Keratinocyte (primary cell): ENCODE measurements at regions not wholly inside any gene's neighbourhood (a gene's known extent, or its start where the extent isn't known, plus 50 kb on each side); places are given as distances from the start of the nearest gene placed in this dataset.

Experiments used
- DNase-seq: peaks from one replicate; pipeline ENCODE4 v3.0.0-alpha.2; 2011; ENCODE audit warnings: low read depth, missing footprints, low spot score
- FAIRE-seq: peaks from 2 replicates; lab custom pipeline; 2011; peaks lifted over from hg19 to GRCh38; lab: Jason Lieb, UNC
- H2AFZ ChIP-seq: 2 replicates; pipeline ENCODE4 v1.6.0; 2012; ENCODE audit warnings: low read length, control low read depth, inconsistent platforms; ENCODE audit not compliant: control insufficient read depth
- H3K27ac ChIP-seq: 2 replicates; pipeline ENCODE4 v1.5.1; 2011; ENCODE audit warnings: low read length; ENCODE audit not compliant: control insufficient read depth, insufficient read depth
- H3K27me3 ChIP-seq: 3 replicates; pipeline ENCODE4 v1.6.0; 2011; ENCODE audit warnings: low read length; ENCODE audit not compliant: control insufficient read depth, insufficient read depth; ENCODE audit errors: extremely low read depth
- H3K36me3 ChIP-seq, 2 experiments: 2 replicates in 1 of 2; 3 replicates in 1 of 2; pipeline ENCODE4 v1.5.1; 2011; ENCODE audit warnings: low read length in 2 of 2, mild to moderate bottlenecking in 1 of 2; ENCODE audit not compliant: control insufficient read depth in 2 of 2, insufficient read depth in 2 of 2; ENCODE audit errors: extremely low read depth in 1 of 2
- H3K4me1 ChIP-seq: 3 replicates; pipeline ENCODE4 v1.5.1; 2011; ENCODE audit warnings: low read length; ENCODE audit not compliant: control insufficient read depth, insufficient read depth; ENCODE audit errors: extremely low read depth
- H3K4me2 ChIP-seq: 3 replicates; pipeline ENCODE4 v1.6.0; 2011; ENCODE audit warnings: low read depth, low read length; ENCODE audit not compliant: control insufficient read depth, insufficient read depth; ENCODE audit errors: extremely low read depth
- H3K4me3 ChIP-seq, 3 experiments: fragments of 200-600 bp in 1 of 3; sonication (generic) in 1 of 3; 2 replicates in 2 of 3; 3 replicates in 1 of 3; pipeline ENCODE4 v1.5.1; 2011 to 2016; ENCODE audit warnings: low read length in 3 of 3, mild to moderate bottlenecking in 3 of 3, control low read depth in 2 of 3, inconsistent platforms in 1 of 3, low read depth in 1 of 3, mixed read lengths in 1 of 3, mixed run types in 1 of 3, moderate library complexity in 1 of 3; ENCODE audit not compliant: control insufficient read depth in 2 of 3, insufficient read depth in 2 of 3; ENCODE audit errors: extremely low read depth in 1 of 3
- H3K79me2 ChIP-seq: 2 replicates; pipeline ENCODE4 v1.6.0; 2012; ENCODE audit warnings: low read length; ENCODE audit not compliant: control insufficient read depth, insufficient read depth
- H3K9ac ChIP-seq: 3 replicates; pipeline ENCODE4 v1.6.0; 2011; ENCODE audit warnings: low read length; ENCODE audit not compliant: control insufficient read depth, insufficient read depth; ENCODE audit errors: extremely low read depth
- H3K9me1 ChIP-seq: 3 replicates; pipeline ENCODE4 v1.6.0; 2011; ENCODE audit warnings: low read length; ENCODE audit not compliant: control insufficient read depth, insufficient read depth; ENCODE audit errors: extremely low read depth
- H3K9me3 ChIP-seq: 2 replicates; pipeline ENCODE4 v1.5.1; 2012; ENCODE audit warnings: low read depth, low read length; ENCODE audit not compliant: control insufficient read depth
- H4K20me1 ChIP-seq: 3 replicates; pipeline ENCODE4 v1.6.0; 2011; ENCODE audit warnings: low read length; ENCODE audit not compliant: control insufficient read depth, insufficient read depth; ENCODE audit errors: extremely low read depth
- EZH2 ChIP-seq: IDR thresholded peaks from one replicate; pipeline ENCODE4 v1.6.1; 2012; ENCODE audit warnings: inconsistent platforms, mild to moderate bottlenecking, low read length, moderate library complexity
- dilution Hi-C: fragments of 300-500 bp; cut with MboI; formaldehyde crosslinking; loops from one replicate; pipeline ENCODE4 v1.7.0; 2020; ENCODE audit warnings: low sequenced_read_pairs; ENCODE audit not compliant: extremely low pct_ligation_motif_present
- TF ChIP-seq, protein P1 (sequence below), 3 experiments: IDR thresholded peaks in 1 of 3; conservative IDR thresholded peaks in 1 of 3; optimal IDR thresholded peaks in 1 of 3; 2 replicates in 2 of 3; 3 replicates in 1 of 3; pipeline versions ENCODE3 to v1.5.1; 2011; ENCODE audit warnings: low read length in 3 of 3, mild to moderate bottlenecking in 3 of 3, moderate library complexity in 2 of 3, control low read depth in 1 of 3, inconsistent platforms in 1 of 3; ENCODE audit not compliant: insufficient read depth in 2 of 3; ENCODE audit errors: extremely low read depth in 1 of 3

DNA sequence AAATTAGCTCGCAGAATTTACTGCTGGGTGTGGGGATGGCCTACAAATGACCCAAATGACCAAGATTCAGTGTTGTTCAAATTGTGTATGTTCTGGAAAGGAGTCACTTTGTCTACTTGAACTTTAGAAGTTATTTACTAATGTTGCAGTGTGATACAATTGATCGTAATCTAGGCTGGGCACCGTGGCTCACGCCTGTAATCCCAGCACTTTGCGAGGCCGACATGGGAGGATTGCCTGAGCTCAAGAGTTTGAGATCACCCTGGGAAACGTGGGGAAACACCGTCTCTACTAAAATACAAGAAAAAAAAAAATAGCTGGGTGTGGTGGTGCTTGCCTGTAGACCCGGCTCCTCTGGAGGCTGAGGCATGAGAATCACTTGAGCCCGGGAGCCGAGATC, 57.6 kb upstream of the TMPRSS2 start:
- H3K27me3 ChIP-seq: peaks cover 13% of the 10 kb centered on the region
- no peaks in the 10 kb centered on the region for H3K36me3 ChIP-seq
- H3K9me1 ChIP-seq: no peaks in the 10 kb centered on the region
- H2AFZ ChIP-seq: no peak overlapping the region
- no peaks in the 10 kb centered on the region for H3K79me2 ChIP-seq
- dilution Hi-C loops: no loop called here
- H3K27ac ChIP-seq: no peak overlapping the region
- TF ChIP-seq, protein P1, sequence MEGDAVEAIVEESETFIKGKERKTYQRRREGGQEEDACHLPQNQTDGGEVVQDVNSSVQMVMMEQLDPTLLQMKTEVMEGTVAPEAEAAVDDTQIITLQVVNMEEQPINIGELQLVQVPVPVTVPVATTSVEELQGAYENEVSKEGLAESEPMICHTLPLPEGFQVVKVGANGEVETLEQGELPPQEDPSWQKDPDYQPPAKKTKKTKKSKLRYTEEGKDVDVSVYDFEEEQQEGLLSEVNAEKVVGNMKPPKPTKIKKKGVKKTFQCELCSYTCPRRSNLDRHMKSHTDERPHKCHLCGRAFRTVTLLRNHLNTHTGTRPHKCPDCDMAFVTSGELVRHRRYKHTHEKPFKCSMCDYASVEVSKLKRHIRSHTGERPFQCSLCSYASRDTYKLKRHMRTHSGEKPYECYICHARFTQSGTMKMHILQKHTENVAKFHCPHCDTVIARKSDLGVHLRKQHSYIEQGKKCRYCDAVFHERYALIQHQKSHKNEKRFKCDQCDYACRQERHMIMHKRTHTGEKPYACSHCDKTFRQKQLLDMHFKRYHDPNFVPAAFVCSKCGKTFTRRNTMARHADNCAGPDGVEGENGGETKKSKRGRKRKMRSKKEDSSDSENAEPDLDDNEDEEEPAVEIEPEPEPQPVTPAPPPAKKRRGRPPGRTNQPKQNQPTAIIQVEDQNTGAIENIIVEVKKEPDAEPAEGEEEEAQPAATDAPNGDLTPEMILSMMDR (optimal IDR thresholded peaks at IDR 0.05 in 1 of 3, IDR thresholded peaks at IDR 0.05 in 1 of 3, conservative IDR thresholded peaks at IDR 0.05 in 1 of 3; ENCODE audit: extremely low read depth in 1 of 3, insufficient read depth in 2 of 3, low read length in 3 of 3): no peak
- TF ChIP-seq EZH2: no peak
- no peaks in the 10 kb centered on the region for H4K20me1 ChIP-seq
- FAIRE-seq: no peak
- H3K9me3 ChIP-seq: no peaks in the 10 kb centered on the region
- H3K4me2 ChIP-seq: no peak overlapping the region
- no peak overlapping the region for H3K9ac ChIP-seq
- no peak for DNase-seq
- H3K4me3 ChIP-seq: no peak overlapping the region
- no peaks in the 10 kb centered on the region for H3K4me1 ChIP-seq

DNA sequence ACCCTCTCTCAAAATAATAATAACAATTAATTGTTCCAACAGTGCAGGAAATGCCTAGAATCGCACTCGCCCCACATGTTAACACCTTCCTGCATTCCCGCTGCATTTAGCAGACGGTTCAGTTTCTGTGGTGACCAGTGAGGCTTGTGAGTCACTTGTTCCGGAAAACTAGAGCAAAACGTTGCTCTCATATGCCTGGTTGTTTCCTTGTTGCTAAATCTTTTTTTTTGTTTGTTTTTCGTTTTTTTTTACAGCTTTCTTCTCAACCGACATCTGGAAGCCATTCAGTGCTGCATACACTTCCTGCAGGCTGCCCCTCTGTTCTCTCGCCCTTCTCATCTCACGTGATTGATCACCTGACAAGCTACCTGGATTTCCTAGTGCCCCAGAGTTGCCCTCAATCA, 56.9 kb upstream of the TMPRSS2 start:
- H3K79me2 ChIP-seq: no peaks in the 10 kb centered on the region
- no peak for TF ChIP-seq EZH2
- TF ChIP-seq, protein P1 (optimal IDR thresholded peaks at IDR 0.05 in 1 of 3, IDR thresholded peaks at IDR 0.05 in 1 of 3, conservative IDR thresholded peaks at IDR 0.05 in 1 of 3; ENCODE audit: extremely low read depth in 1 of 3, insufficient read depth in 2 of 3, low read length in 3 of 3): no peak
- peaks cover 4% of the 10 kb centered on the region for H3K4me1 ChIP-seq
- no peaks in the 10 kb centered on the region for H4K20me1 ChIP-seq
- H3K27me3 ChIP-seq: peaks cover 13% of the 10 kb centered on the region
- H3K4me2 ChIP-seq: no peak overlapping the region
- no peak overlapping the region for H3K4me3 ChIP-seq
- H3K27ac ChIP-seq: no peak overlapping the region
- H3K9ac ChIP-seq: no peak overlapping the region
- no peak overlapping the region for H2AFZ ChIP-seq
- FAIRE-seq (no peak), DNase-seq (no peak)
- H3K9me3 ChIP-seq: no peaks in the 10 kb centered on the region
- dilution Hi-C loops: no loop called here
- no peaks in the 10 kb centered on the region for H3K36me3 ChIP-seq
- H3K9me1 ChIP-seq: no peaks in the 10 kb centered on the region
